HL-60 (cell line): ENCODE measurements at regions not wholly inside any gene's neighbourhood (a gene's known extent, or its start where the extent isn't known, plus 50 kb on each side); places are given as distances from the start of the nearest gene placed in this dataset.

ENCODE experiments used
- CTCF ChIP-seq: IDR thresholded peaks from one replicate; pipeline ENCODE4 v1.5.1; 2011; ENCODE audit warnings: low read length, control low read depth, inconsistent platforms; ENCODE audit not compliant: insufficient read depth
- POLR2AphosphoS5 ChIP-seq: IDR thresholded peaks from 2 replicates; pipeline ENCODE4 v1.6.1; 2012; ENCODE audit warnings: low read depth

GRCh38 chr2:189265696-189266320, 86.2 kb upstream of the COL5A2 start:
- TF ChIP-seq POLR2AphosphoS5 (no peak), CTCF (no peak)
